Suprapubic skin (tissue), 4 donors: ENCODE measurements at regions not wholly inside any gene's neighbourhood (a gene's known extent, or its start where the extent isn't known, plus 50 kb on each side); places are given as distances from the start of the nearest gene placed in this dataset.

Experiments used
- CTCF ChIP-seq, 2 donors: fragments of 200-600 bp in 1 of 2; fragments of 450-650 bp in 1 of 2; sonication (generic) in 1 of 2; IDR thresholded peaks; one replicate each; pipeline ENCODE4 v1.5.1; 2016 to 2019; ENCODE audit warnings: antibody characterized with exemption in 2 of 2, mild to moderate bottlenecking in 1 of 2, moderate library complexity in 1 of 2
- EP300 ChIP-seq: sonication (generic); formaldehyde crosslinking; IDR thresholded peaks from one replicate; pipeline ENCODE4 v1.6.1; 2017; ENCODE audit warnings: antibody characterized with exemption
- POLR2AphosphoS5 ChIP-seq, 3 donors: sonication (generic); formaldehyde crosslinking; IDR thresholded peaks; one replicate each; pipeline ENCODE4 v1.6.1; 2017; ENCODE audit warnings: antibody characterized with exemption in 3 of 3

- TF ChIP-seq CTCF (IDR thresholded peaks at IDR 0.05) (no peak), POLR2AphosphoS5 (IDR thresholded peaks at IDR 0.05) (no peak), EP300 (no peak)
These were observed 348.7 kb downstream of the TBL1XR1 start for GRCh38 chr3:176848431-176849214.
